HG03045 (cell line): ENCODE measurements at regions not wholly inside any gene's neighbourhood (a gene's known extent, or its start where the extent isn't known, plus 50 kb on each side); places are given as distances from the start of the nearest gene placed in this dataset.
"Not testable (repeated sequence)": the region's sequence is repeated elsewhere in the genome, so short reads cannot be mapped to it uniquely, and the experiment has no call there.

Experiments used
- ATAC-seq: cut with Tn5 transposase; IDR thresholded peaks from one replicate; pipeline ENCODE4 v1.9.1; 2021; ENCODE audit warnings: mild to moderate bottlenecking, moderate library complexity; ENCODE audit not compliant: unreplicated experiment

DNA sequence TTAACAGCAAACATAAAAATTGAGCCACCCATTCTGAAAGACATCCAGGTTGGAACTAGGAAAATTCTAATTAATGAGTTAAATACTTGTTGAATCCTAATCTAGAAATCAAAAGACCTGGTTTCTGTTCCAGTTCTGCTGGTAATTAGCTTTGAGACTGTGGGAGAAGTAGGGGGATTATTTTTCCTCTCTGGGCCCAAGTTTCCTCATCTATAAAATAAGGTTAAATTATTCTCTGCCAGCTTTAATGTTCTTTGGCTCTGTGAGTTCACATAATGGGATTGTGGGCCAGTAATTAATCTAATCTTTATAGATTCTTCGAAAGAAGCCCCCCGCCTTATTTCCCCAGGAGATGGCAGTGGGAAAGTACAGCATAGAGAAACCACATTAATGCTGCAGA, 104.6 kb downstream of the ENC1 start:
- no peak for ATAC-seq

DNA sequence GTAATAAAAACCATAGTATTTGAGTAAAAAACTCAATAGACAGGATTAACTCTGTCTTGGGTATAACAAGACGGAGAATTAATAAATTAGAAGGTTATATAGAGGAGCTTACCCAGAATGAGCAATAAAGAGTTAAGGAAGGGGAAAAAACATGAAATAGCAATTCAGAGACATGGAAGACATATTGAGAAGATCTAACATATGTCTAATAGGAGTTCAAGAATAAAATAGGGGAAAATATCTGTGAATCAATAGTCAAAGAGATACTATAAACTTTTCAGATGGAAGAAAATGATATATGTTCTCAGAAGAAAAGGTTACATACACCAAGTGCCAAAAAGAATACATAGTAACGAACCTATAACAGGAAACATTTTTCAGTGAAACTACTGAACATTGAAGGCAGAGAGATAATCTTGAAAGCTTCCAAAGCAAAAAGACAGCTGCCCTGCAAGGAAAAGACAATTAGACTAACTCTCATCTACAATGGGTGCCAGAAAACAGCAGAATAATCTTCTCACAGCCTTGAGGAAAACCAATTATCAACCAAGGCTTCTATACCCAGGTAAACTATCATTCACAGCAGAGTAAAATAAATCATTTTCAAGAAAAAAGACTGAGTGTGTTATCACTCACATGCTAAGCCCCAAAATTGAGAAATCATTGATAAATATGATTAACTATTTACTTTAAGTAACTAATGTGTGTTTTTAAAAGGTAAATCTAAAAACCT, 106.0 kb downstream of the ENC1 start:
- no peak for ATAC-seq

DNA sequence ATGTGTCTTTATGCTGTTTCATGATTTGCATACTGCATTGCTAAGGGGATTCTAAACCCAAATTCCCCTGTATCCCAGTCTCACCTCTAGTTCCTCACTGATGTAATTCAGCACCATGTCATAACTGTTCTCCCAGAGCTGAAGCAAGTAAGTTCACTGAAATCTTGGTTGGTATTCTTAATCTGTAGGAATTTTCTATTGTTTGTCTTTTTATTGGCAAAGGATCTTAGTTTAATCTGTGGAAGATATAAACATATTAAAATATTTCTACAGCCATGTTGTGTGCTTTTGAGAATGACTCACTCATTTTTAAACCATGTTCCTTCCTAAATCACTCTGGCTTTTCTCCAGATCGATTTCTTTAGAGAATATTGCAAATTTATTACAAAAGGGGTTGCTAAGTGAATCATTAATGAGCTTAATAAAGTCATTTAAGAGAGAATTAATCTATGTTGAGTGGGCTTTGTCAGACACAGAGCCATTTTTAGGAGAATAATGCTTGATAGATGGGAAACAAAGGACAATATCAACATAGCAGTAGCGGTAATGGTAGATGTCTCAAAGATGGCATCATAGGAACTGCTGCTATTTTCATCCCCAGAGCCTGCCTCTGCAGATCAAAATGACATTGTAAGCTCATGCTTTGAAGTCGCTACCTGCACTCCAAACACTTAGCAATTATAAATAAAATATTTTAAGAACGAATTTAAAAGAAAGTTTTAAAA, 110.0 kb downstream of the ENC1 start:
- ATAC-seq = no peak

DNA sequence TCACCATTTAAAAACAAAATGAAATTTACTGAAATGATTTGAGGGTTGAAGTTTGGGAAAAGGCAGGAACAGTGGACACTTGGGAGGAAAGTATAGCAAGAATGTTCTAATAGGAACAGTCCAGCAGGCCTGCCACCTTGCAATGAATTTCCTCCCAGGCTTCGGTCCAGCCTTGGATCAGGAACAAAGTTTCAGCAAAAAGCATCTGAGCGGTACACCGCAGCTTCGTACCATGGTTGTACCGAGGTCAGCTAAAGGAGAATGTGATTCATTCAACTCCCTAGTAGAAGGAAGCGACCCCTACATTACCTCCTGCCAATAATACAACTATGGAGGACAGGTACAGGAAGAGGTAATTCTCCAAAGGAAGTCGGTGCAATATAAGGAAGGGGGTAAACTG, 111.4 kb downstream of the ENC1 start:
- ATAC-seq = no peak

DNA sequence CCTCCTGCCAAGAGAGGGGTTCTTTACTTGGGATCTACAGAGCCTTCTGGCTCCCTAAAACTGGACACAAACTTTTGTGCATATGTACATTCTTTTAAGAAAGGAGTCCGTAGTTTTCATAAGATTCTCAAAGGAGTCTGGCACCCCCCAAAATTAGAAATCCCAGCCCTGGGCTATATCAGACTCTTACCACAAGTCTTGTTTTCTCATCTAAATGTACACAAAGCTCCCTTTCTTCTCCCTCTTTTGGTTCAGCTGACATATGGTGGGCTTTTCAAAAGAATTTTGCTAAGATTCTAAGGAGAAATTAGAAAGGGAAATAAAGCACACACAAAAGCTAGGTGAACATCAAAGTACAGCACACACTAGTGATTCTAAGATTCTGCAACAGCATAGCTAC, 114.4 kb downstream of the ENC1 start:
- no peak for ATAC-seq

DNA sequence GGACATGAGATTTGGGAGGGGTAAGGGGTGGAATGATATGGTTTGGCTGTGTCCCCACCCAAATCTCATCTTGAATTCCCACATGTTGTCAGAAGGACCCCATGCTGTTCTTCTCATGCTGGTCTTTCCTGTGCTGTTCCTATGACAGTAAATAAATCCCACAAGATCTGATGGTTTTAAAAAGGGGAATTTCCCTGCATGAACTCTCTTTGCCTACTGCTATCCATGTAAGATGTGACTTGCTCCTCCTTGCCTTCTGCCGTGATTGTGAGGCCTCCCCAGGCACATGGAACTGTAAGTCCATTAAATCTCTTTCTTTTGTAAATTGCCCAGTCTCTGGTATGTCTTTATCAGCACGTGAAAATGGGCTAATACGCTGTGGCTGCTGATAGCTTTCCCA, 115.8 kb downstream of the ENC1 start:
- ATAC-seq = not testable (repeated sequence)

DNA sequence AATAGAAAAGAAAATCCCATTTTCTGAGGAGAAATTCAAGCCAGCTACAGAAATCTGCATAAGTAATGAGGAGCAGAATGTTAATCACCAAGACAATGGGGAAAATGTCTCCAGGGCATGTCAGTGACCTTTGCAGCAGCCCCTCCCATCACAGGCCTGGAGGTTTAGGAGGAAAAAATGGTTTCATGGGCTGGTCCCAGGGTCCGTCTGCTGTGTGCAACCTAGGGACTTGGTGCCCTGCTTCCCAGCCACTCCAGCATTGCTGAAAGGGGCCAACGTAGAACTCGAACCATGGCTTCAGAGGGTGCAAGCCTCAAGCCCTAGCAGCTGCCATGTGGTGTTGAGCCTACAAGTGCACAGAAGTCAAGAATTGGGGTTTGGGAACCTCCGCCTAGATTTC, 116.8 kb downstream of the ENC1 start:
- not testable (repeated sequence) for ATAC-seq

DNA sequence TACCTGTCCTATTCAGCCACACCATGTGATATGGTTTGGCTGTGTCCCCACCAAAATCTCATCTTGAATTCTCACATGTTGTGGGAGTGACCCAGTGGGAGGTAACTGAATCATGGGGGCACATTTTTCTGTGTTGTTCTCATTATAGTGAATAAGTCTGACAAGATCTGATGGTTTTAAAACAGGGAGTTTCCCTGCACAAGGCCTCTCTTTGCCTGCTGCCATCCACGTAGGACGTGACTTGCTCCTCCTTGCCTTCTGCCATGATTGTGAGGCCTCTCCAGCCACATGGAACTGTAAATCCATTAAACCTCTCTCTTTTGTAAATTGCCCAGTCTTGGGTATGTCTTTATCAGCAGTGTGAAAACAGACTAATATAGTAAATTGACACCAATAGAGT, 117.7 kb downstream of the ENC1 start:
- ATAC-seq = not testable (repeated sequence)

DNA sequence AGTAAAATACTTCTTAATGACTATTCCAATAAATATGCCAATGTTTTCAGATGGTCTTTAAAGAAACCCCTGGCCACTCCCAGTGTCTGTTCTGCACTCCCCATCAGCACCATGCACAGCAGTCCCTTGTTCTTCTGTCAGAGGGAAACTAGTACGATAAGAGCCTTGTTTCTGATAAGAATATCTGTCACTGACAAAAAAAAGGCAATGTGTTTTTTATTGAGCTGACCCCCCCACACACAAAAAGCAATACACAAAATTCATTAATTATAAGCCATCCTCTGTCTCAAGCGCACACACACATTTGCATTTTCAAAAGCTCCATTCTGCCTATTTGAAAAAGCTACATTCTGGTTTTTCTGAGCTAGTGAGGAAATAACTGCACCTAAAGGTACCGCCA, 119.1 kb downstream of the ENC1 start:
- ATAC-seq = no peak

DNA sequence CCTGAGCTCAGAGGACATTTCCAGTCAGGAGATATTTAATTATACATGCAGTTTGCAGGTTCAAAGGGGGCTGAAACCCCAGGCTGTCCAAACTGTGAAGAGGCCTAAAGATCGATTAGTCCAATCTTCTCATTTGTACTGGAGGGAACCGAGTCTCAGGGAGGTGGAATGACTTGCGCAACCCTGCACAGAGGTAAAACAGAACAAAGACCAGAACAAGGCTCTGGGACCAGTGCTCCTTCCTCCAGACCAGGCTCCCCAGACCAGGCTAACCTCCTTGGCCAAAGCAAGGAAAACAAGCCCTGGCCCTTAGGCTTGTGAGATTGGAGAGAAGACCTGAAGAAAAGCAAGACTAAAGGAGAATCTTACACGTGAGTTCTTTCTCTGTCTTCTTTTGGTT, 120.8 kb downstream of the ENC1 start:
- no peak for ATAC-seq

DNA sequence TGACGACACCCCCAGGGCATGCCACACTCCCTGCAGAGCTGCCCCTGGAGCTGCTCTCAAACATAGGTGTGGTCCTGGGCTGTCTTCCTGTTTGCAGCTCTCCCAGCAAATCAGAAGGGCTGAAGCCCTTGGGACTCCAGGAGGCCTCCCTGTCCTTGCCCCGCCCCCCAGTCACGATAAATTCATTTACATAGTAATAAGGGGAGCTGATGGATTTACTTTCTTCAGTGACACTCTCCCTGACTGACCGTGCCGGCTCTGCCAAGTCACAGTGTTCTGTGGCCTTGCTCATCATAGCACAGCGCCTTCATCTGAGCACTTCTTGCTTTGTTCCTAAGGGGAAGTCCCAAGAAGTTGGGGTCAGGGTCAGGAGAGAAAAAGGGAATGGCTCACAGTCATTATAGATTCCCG, 121.4 kb downstream of the ENC1 start:
- ATAC-seq = no peak

DNA sequence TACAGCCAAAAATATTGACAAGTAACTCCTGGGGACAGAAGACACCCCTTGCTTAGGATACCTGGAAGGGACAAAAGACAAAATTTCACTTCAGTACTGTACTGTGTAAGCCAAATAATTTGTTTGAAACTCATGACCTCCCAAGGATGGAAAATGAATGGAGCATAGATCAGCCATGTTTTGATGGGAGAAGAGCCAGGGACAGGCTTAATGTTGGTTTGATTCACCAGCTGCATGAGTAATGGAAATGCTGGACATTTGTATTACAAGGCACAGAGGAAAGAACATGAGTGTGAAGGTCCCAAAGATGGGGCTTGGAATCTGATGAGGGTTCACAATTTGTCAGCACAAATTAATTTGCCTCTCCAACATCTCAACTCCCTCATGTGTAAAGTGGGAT, 122.8 kb downstream of the ENC1 start:
- ATAC-seq = no peak

DNA sequence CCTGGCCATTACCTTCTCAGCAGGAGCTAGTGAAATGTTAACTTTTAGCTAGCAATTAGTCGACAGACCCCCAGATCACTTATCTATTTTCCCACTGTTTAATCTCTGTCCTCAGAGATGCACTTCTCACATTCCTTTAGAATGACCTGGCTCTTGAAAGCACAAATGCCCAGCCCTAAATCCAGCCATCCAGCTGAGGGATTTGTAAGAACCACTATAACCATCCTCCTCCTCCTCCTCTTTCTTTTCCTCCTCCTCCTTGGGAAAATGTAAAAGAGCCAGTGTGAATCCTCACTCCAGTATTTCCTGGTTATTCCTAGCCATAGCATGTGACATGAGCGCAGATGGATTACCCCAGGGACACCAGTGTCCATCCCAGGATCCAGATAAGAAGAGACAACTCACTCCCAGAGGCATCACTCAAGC, 124.3 kb downstream of the ENC1 start:
- ATAC-seq = no peak

DNA sequence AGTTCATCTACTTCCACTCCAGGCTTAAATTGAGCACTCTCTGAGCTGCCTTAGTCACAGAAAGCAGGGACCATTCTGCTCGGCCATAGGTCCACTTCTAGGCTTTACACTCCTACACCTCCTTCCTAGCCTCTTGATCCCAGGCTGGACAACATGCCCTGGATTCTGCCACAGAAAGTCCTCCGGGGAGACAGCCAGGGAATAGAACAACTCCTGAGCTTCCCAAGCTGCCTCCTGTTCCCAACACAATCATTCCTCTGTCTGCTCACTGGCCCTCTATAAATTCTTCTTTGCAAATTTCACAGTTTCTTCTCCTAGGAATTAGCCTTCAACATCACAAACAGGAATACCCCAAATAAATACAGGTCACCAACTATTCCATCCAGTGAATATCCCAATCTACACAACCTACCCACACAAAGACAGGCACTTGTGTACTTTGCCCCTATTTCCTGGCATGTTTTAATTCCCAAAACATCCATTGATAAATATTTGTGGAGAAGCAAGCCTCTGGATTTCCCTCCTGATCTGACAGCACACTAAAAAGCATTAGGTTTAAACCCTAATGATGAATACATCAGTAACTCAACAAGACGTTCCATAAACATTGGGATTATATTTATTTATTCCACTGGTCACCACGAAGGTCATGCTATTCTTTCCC, 125.5 kb downstream of the ENC1 start:
- no peak for ATAC-seq

DNA sequence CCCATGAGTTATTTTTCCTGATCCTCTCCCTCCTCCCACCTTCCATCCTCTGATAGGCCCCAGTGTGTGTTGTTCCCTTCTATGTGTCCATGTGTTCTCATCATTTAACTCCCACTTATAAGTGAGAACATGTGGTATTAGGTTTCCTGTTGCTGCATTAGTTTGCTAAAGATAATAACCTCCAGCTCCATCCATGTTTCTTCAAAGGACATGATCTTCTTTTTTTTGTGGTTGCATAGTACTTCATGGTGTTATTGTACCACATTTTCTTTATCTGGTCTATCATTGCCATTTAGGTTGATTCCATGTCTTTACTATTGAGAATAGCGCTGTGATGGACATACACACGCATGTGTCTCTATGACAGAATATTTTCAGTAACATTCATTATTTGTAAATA, 128.8 kb downstream of the ENC1 start:
- not testable (repeated sequence) for ATAC-seq

DNA sequence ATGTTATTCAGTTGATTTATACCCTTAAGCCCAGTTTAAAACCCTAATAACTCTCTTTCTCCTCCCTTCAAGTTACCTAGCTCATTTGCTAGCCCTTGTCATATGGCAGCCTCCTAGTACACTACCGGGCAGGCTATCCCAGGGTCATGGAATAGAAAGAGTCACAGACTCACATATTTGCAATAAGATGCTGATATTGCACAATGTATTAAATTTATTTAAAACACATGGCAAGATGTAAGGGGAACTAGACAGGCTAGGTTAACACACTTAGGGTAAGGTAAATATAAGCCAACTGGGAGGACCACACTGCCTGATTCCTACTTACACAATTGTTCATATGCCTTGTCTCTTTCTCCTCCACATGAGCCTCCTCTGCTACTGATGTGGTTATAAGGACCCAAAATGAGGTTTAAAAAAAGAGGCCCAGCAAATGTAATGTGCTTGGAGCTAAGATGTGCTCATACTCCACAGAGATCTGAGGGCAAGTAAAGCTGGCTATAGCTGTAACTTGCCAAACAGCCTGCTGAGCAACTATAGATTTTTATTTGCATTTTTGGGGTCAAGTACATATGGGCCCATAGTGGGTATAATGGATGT, 130.0 kb downstream of the ENC1 start:
- no peak for ATAC-seq

DNA sequence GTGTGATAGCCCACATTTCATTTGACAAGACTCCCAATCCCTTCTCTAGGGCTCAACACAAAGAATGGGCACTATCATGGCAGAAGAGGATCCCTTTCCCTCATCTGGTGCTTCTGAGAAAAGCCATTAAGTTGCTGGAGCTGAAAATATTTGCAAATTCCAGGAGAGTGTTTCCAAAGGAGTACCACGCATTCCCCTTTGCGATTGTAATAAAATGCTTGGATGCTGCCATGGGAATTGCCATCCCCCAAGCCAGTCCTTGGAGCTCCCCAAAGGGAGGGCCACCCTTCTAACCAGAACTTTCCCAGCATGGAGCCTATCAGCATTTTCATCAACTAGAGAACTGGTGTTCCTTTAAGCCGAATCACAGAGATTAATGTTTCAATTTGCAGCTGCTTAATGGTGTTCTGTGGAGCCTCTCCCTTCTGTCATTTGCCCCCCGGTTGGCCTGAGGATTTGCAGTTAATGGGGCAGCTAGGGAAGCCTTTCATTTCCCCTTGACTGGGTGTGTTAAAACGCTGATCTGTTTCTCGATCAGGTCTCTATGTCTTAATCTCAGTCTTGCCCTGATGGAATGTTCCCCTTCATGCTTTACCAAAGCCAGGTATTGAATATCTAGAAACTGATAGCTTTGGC, 133.0 kb downstream of the ENC1 start:
- ATAC-seq = no peak

DNA sequence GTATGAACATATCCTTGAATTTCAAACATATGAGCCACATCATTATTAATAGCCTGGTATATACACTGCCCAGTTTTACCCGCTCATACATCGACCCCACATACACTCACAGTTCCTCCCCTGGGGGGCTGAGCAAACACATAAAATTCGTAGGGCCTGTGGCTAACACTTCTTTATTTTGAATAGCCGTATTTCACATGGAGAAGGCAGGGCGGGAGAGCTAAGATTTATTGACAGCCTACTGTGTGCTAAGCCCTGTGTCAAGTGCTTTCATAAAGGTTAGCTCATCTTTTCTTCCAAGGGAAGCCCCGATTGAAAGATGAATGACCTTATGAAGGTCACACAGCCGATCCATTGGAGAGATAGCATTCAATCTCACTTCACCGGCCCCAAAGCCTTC, 134.4 kb downstream of the ENC1 start:
- no peak for ATAC-seq

DNA sequence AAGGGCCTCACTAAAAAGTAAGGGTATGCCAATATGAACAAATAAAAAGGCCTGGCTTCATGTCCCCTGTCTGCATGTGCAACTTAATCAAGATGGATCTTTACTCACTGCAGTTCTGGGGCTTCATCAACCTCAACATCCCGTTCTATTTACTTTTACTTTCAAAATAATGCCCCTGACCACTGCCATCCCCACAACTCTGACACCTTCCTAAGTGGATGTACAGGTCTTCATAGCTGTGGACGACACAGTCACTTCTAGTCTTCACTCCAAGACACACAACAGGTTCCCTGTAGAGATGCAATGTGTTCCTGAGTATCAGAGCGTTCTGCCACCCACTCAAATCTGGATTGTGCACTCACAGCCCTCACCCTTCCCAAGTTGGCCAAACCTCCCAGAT, 136.1 kb downstream of the ENC1 start:
- ATAC-seq = no peak

DNA sequence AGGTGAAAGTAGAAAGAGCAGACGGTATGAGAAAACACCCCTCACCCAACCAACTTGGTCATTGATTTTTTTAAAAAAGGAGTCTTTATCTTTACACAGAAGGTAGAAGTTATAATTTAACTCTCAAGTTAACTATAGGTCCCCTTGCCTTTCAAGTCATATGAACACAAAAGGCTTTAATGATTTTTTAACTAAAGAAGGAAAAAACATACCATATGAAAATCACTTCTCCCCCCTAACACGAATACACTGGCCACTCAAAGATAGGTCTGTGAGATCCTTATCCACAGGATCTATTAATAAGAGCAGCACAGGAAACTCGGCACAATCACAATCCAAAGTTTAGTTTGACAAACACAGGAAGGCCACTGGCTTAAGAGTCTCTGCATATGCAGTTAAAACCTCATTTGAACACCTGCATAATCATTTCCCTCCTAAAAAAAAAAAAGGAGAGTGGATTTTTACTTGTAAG, 138.0 kb downstream of the ENC1 start:
- ATAC-seq = no peak
